ENCODE measurements at regions not wholly inside any gene's neighbourhood (a gene's known extent, or its start where the extent isn't known, plus 50 kb on each side); places are given as distances from the start of the nearest gene placed in this dataset.

DNA sequence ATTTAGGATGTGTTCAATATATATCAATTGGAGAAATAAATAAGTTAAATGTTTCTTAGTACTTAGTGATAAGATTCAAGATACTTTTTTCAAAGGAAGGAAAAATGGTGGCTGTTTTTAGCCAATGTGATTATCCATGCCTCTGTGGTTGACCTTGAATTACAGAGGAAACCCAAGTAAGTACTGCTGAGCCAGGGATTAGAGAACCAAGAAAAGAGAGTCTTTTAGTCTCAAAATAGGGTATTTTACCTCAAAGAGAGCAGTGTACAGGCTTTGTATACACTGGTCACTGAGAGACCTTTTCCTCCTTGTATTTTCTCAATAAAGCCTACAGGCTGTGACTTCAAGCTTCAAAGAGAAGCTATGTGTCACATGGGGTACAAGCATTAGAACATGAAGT is 1075.3 kb downstream of the ADGRL3 start:
- Mint-ChIP-seq H3K4me1 (ENCODE audit: low read depth) (no peaks in the 10 kb centered on the region), H3K27me3 (ENCODE audit: low read depth) (no peaks in the 10 kb centered on the region), H3K27ac (no peak overlapping the region), H3K9me3 (peaks cover 9 to 10% of the 10 kb centered on the region in 2 donors), H3K4me3 (no peak overlapping the region), H3K36me3 (ENCODE audit: insufficient read depth in 2 of 2) (peaks cover 0 to 1% of the 10 kb centered on the region in 2 donors)
- DNase-seq (no peak), ATAC-seq (replicated peaks in 1 of 2) (no peak)

DNA sequence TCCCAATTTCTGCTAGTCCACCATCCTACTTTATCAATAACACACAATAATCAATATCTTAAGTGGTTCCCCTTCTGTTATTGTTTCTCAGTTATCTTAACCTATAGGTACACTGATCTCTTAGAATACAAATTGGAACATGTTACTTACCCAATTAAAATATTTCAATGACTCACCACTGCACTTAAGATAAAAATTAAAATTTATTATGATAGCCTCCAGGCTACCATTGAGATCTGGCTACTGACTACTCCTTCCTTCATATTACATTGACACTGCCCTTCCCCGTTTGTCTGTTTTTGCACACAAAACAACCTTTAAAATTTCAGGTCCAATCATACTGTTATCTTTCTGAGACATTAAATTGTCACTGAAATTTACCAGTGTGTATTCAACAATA is 1074.7 kb downstream of the ADGRL3 start:
- DNase-seq, result no peak
- H3K4me1 Mint-ChIP-seq (ENCODE audit: low read depth), result no peaks in the 10 kb centered on the region
- H3K36me3 Mint-ChIP-seq (ENCODE audit: insufficient read depth in 2 of 2), result peaks cover 0 to 1% of the 10 kb centered on the region in 2 donors
- no peaks in the 10 kb centered on the region for H3K27me3 Mint-ChIP-seq (ENCODE audit: low read depth)
- H3K4me3 Mint-ChIP-seq, result no peak overlapping the region
- ATAC-seq (replicated peaks in 1 of 2), result no peak
- no peak overlapping the region for H3K27ac Mint-ChIP-seq
- H3K9me3 Mint-ChIP-seq, result peaks cover 9 to 10% of the 10 kb centered on the region in 2 donors

DNA sequence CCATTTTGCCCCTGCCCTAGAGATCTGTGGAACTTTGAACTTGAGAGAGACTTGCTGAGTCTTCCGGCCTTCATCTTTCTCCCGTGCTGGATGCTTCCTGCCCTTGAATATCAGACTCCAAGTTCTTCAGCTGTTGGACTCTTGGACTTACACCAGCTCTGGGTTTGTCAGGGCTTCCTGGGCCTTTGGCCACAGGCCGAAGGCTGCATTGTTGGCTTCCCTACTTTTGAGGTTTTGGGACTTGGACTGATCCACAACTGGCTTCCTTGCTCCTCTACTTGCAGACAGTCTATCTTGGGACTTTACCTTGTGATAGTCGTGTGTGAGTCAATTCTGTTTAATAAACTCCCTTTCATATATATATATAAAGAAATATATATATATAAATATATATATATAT is 1071.0 kb downstream of the ADGRL3 start:
- no peak for ATAC-seq (replicated peaks in 1 of 2)

DNA sequence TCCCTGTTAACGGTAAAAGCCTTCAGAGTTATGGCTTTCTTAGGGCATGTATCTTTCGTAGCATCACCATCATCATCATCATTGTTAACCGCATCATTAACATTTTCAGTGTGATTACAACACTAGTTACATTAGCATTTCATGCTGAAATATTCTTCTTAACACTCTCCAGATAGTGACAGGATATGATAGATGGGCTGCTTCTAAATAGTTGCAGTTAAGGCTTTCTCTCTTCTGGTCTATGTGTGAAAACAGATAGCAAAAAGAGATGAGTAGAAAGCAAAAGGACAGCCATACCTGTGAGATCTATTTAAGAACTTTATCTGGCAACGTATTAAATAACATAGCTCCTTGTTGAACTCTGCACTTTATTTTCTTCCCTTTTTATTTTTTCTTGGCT is 1069.8 kb downstream of the ADGRL3 start:
- peaks cover 5 to 10% of the 10 kb centered on the region in 2 donors for H3K9me3 Mint-ChIP-seq
- H3K27ac Mint-ChIP-seq, result no peak overlapping the region
- no peaks in the 10 kb centered on the region for H3K36me3 Mint-ChIP-seq (ENCODE audit: insufficient read depth in 2 of 2)
- H3K4me3 Mint-ChIP-seq, result no peak overlapping the region
- DNase-seq (no peak), ATAC-seq (replicated peaks in 1 of 2) (no peak)
- H3K4me1 Mint-ChIP-seq (ENCODE audit: low read depth), result no peaks in the 10 kb centered on the region
- no peaks in the 10 kb centered on the region for H3K27me3 Mint-ChIP-seq (ENCODE audit: low read depth)

More for the DNA sequence above, 1071.0 kb downstream of the ADGRL3 start:
- H3K27ac Mint-ChIP-seq, result no peak overlapping the region
- peaks cover 5 to 11% of the 10 kb centered on the region in 2 donors for H3K9me3 Mint-ChIP-seq
- no peak for DNase-seq
- no peaks in the 10 kb centered on the region for H3K36me3 Mint-ChIP-seq (ENCODE audit: insufficient read depth in 2 of 2)
- no peaks in the 10 kb centered on the region for H3K4me1 Mint-ChIP-seq (ENCODE audit: low read depth)
- no peaks in the 10 kb centered on the region for H3K27me3 Mint-ChIP-seq (ENCODE audit: low read depth)
- H3K4me3 Mint-ChIP-seq, result no peak overlapping the region

DNA sequence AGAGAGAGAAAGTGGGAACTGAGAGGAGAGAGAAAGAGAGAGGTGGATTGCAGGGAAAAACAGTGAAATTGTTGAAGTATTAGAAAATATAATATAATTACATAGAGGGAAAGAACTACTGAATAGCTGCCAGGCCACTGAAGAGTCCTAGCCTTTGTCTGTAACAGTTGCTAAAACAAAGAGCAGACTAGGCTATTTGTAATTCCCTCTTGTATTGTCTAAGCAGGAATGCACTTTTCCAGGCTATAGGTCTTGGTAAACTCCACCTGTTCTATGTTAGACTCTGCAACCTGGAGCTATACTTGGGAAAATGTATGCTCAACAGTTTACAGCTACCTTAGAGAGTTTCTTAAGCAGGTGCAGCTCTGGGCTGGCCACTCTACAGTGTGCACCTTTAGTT is 1063.3 kb downstream of the ADGRL3 start:
- Mint-ChIP-seq H3K4me1 (ENCODE audit: low read depth) (no peaks in the 10 kb centered on the region), H3K27ac (no peak overlapping the region), H3K9me3 (peaks cover 2 to 5% of the 10 kb centered on the region in 2 donors), H3K27me3 (ENCODE audit: low read depth) (no peaks in the 10 kb centered on the region), H3K36me3 (ENCODE audit: insufficient read depth in 2 of 2) (no peaks in the 10 kb centered on the region), H3K4me3 (no peak overlapping the region)
- ATAC-seq (replicated peaks in 1 of 2), result no peak
- DNase-seq, result no peak

DNA sequence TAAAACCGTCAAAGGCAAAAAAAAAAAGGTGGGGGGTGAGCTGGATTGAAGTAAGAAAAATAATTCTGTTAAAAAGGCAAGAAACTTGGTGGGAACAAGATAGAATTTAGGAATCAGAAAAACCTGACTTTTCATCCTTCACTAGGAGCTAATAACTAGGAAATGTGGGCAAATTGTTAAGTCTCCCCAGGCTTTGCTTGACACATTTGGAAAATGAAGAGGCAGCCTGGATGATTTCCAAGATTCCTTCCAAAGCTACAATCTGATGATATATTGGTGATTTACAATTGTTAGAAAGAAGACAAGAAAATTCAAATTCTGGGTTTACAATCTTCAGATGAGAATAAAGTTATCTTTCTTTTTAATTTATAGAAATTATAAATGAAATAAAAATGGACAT is 1062.5 kb downstream of the ADGRL3 start:
- no peak for ATAC-seq (replicated peaks in 1 of 2)
- Mint-ChIP-seq H3K9me3 (peaks cover 2 to 3% of the 10 kb centered on the region in 2 donors), H3K27me3 (ENCODE audit: low read depth) (no peaks in the 10 kb centered on the region), H3K36me3 (ENCODE audit: insufficient read depth in 2 of 2) (no peaks in the 10 kb centered on the region), H3K4me3 (no peak overlapping the region), H3K4me1 (ENCODE audit: low read depth) (no peaks in the 10 kb centered on the region), H3K27ac (no peak overlapping the region)
- DNase-seq, result no peak

- Mint-ChIP-seq H3K36me3 (ENCODE audit: insufficient read depth in 2 of 2) (no peaks in the 10 kb centered on the region), H3K4me1 (ENCODE audit: low read depth) (no peaks in the 10 kb centered on the region), H3K9me3 (peaks cover 2 to 4% of the 10 kb centered on the region in 2 donors), H3K27ac (no peak overlapping the region), H3K4me3 (no peak overlapping the region), H3K27me3 (ENCODE audit: low read depth) (no peaks in the 10 kb centered on the region)
- no peak for DNase-seq
- ATAC-seq (replicated peaks in 1 of 2), result no peak
Measured at GRCh38 chr4:62260254-62260653, 1060.1 kb downstream of the ADGRL3 start.

DNA sequence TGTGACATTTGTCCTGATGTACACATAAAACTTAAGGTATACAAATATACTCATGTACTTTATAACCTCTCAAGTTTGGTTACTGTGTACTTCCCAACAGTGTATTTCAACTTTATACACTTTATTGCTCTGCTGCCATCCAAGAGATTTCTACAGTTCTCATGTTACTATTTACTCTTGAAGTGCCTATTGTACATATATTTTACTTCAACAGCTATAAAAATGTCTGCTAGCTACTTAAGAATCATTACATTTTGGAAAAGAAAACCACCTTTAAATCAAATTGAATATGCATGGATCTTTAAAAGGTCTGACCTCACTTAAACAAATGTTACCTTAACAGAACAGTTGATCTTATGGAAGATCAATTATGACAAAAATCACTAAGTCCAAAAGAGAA is 1056.4 kb downstream of the ADGRL3 start:
- H3K27ac Mint-ChIP-seq, result no peak overlapping the region

DNA sequence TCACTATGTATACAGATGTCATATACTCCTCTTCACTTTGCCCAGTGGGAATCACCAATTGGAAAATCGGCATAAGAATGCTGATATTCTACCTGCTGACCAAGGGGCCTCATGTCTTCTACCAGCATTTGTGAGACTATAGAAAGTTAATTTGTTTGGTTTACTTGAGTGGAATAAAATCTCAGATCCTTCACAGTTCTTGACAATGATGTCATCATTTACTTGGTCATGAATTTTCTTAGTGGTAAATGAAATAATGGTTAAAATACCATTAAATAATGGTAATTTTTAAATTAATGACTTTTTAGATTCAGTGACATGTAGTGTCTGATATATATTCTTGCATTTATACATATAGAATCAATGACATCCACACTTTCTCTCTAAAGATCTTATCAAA is 1052.6 kb downstream of the ADGRL3 start:
- no peaks in the 10 kb centered on the region for H3K27me3 Mint-ChIP-seq (ENCODE audit: low read depth)
- DNase-seq (no peak), ATAC-seq (replicated peaks in 1 of 2) (no peak)
- no peaks in the 10 kb centered on the region for H3K36me3 Mint-ChIP-seq (ENCODE audit: insufficient read depth in 2 of 2)
- no peaks in the 10 kb centered on the region for H3K4me1 Mint-ChIP-seq (ENCODE audit: low read depth)
- H3K27ac Mint-ChIP-seq, result no peak overlapping the region
- no peak overlapping the region for H3K4me3 Mint-ChIP-seq
- H3K9me3 Mint-ChIP-seq, result peaks cover 0 to 7% of the 10 kb centered on the region in 2 donors

More for the DNA sequence above, 1056.4 kb downstream of the ADGRL3 start:
- DNase-seq (no peak), ATAC-seq (replicated peaks in 1 of 2) (no peak)
- no peaks in the 10 kb centered on the region for H3K4me1 Mint-ChIP-seq (ENCODE audit: low read depth)
- no peak overlapping the region for H3K4me3 Mint-ChIP-seq
- no peaks in the 10 kb centered on the region for H3K36me3 Mint-ChIP-seq (ENCODE audit: insufficient read depth in 2 of 2)
- H3K9me3 Mint-ChIP-seq, result peaks cover 0 to 9% of the 10 kb centered on the region in 2 donors
- H3K27me3 Mint-ChIP-seq (ENCODE audit: low read depth), result no peaks in the 10 kb centered on the region

DNA sequence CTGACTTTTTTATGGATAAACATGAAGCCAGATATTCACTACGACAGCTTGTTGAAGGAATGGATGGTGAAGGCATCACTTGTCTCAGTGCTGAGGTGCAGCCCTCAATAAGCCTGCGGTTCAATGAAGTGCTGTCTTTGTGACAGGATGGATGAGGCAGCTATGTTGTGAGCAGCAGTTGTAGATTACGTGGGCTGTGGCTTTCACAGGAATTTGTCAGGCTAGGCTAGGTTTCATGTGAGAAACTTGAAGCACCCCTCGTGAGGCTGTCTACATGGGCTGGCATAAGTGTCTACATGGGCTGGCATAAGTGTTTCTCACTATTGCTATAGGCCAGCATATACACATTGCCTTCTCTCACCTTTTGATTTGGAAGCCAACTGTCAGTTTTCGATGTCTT is 1050.0 kb downstream of the ADGRL3 start:
- ATAC-seq (replicated peaks in 1 of 2) (no peak), DNase-seq (no peak)
- Mint-ChIP-seq H3K27ac (no peak overlapping the region), H3K4me3 (no peak overlapping the region), H3K4me1 (ENCODE audit: low read depth) (no peaks in the 10 kb centered on the region), H3K27me3 (ENCODE audit: low read depth) (no peaks in the 10 kb centered on the region), H3K9me3 (peaks cover 0 to 7% of the 10 kb centered on the region in 2 donors), H3K36me3 (ENCODE audit: insufficient read depth in 2 of 2) (no peaks in the 10 kb centered on the region)

GRCh38 chr4:62243895-62244294 is 1043.8 kb downstream of the ADGRL3 start:
- H3K36me3 Mint-ChIP-seq (ENCODE audit: insufficient read depth in 2 of 2), result no peaks in the 10 kb centered on the region
- no peak overlapping the region for H3K27ac Mint-ChIP-seq
- peaks cover 7 to 8% of the 10 kb centered on the region in 2 donors for H3K9me3 Mint-ChIP-seq

GRCh38 chr4:62235911-62236310 is 1035.8 kb downstream of the ADGRL3 start:
- Mint-ChIP-seq H3K36me3 (ENCODE audit: insufficient read depth in 2 of 2) (no peaks in the 10 kb centered on the region), H3K4me1 (ENCODE audit: low read depth) (no peaks in the 10 kb centered on the region)

More at GRCh38 chr4:62243895-62244294, 1043.8 kb downstream of the ADGRL3 start:
- ATAC-seq (replicated peaks in 1 of 2) (no peak), DNase-seq (no peak)
- H3K4me3 Mint-ChIP-seq, result no peak overlapping the region
- no peaks in the 10 kb centered on the region for H3K27me3 Mint-ChIP-seq (ENCODE audit: low read depth)
- no peaks in the 10 kb centered on the region for H3K4me1 Mint-ChIP-seq (ENCODE audit: low read depth)

DNA sequence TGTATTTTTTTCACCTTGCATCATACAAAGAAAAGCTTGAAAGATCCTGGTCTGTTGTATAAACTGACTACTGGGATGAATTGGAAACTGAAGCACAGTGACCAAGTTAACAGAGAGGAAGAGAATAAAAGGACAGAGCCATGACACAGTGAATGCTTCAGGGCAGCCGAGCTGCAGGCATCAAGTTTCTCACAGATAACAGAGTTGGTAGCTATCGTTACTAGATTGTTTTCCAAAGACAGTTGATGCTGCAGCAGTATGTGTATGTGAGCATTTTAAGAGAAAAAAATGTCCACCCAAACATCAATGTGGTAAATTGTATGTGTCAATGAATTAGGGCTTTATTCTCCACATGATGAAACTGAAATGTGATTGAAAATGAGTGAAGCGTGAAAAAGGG is 1032.7 kb downstream of the ADGRL3 start:
- DNase-seq (no peak), ATAC-seq (replicated peaks in 1 of 2) (no peak)
- H3K36me3 Mint-ChIP-seq (ENCODE audit: insufficient read depth in 2 of 2), result no peaks in the 10 kb centered on the region
- H3K27me3 Mint-ChIP-seq (ENCODE audit: low read depth), result no peaks in the 10 kb centered on the region
- H3K4me1 Mint-ChIP-seq (ENCODE audit: low read depth), result no peaks in the 10 kb centered on the region
- no peak overlapping the region for H3K4me3 Mint-ChIP-seq
- peaks cover 7 to 10% of the 10 kb centered on the region in 2 donors for H3K9me3 Mint-ChIP-seq
- no peak overlapping the region for H3K27ac Mint-ChIP-seq

More at GRCh38 chr4:62235911-62236310, 1035.8 kb downstream of the ADGRL3 start:
- H3K27me3 Mint-ChIP-seq (ENCODE audit: low read depth), result no peaks in the 10 kb centered on the region
- peaks cover 7 to 11% of the 10 kb centered on the region in 2 donors for H3K9me3 Mint-ChIP-seq
- H3K27ac Mint-ChIP-seq, result no peak overlapping the region
- ATAC-seq (replicated peaks in 1 of 2) (no peak), DNase-seq (no peak)
- no peak overlapping the region for H3K4me3 Mint-ChIP-seq

- DNase-seq, result no peak
- Mint-ChIP-seq H3K4me1 (ENCODE audit: low read depth) (no peaks in the 10 kb centered on the region), H3K9me3 (peaks cover 7 to 10% of the 10 kb centered on the region in 2 donors), H3K27me3 (ENCODE audit: low read depth) (no peaks in the 10 kb centered on the region), H3K27ac (no peak overlapping the region), H3K4me3 (no peak overlapping the region), H3K36me3 (ENCODE audit: insufficient read depth in 2 of 2) (no peaks in the 10 kb centered on the region)
- ATAC-seq (replicated peaks in 1 of 2), result no peak
Measured at GRCh38 chr4:62231994-62232393, 1031.9 kb downstream of the ADGRL3 start.

Data from activated T-cell treated with anti-CD3 and anti-CD28 coated beads, Interleukin-2, amount 50 U/mL, for 72 hours (primary cell).